Smooth muscle cell (in vitro differentiated cells): ENCODE measurements at regions not wholly inside any gene's neighbourhood (a gene's known extent, or its start where the extent isn't known, plus 50 kb on each side); places are given as distances from the start of the nearest gene placed in this dataset.

Experiments
- DNase-seq: peaks from one replicate; lab custom pipeline; 2025; ENCODE audit not compliant: unreplicated experiment; lab: John Stamatoyannopoulos, UW
- H2AFZ ChIP-seq: fragments of 200-600 bp; sonication (generic); 2 replicates; pipeline ENCODE4 v1.6.0; 2016; ENCODE audit warnings: antibody characterized with exemption, low read depth, mild to moderate bottlenecking
- H3F3A ChIP-seq: fragments of 200-600 bp; sonication (generic); 2 replicates; pipeline ENCODE4 v1.6.0; 2017; ENCODE audit warnings: antibody characterized with exemption, low read depth
- H3K27ac ChIP-seq: fragments of 200-600 bp; sonication (generic); 2 replicates; pipeline ENCODE4 v1.5.1; 2016; ENCODE audit warnings: low read depth, mild to moderate bottlenecking
- H3K27me3 ChIP-seq: fragments of 200-600 bp; sonication (generic); 2 replicates; pipeline ENCODE4 v1.6.1; 2016; ENCODE audit warnings: low read depth, mild to moderate bottlenecking
- H3K36me3 ChIP-seq: fragments of 200-600 bp; sonication (generic); 2 replicates; pipeline ENCODE4 v1.5.1; 2016; ENCODE audit warnings: low read depth
- H3K4me1 ChIP-seq: fragments of 200-600 bp; sonication (generic); 2 replicates; pipeline ENCODE4 v1.5.1; 2016; ENCODE audit warnings: low read depth
- H3K4me2 ChIP-seq: fragments of 200-600 bp; sonication (generic); 2 replicates; pipeline ENCODE4 v1.6.0; 2016; ENCODE audit warnings: mild to moderate bottlenecking
- H3K4me3 ChIP-seq: fragments of 200-600 bp; sonication (generic); 2 replicates; pipeline ENCODE4 v1.5.1; 2016; ENCODE audit warnings: mild to moderate bottlenecking
- H3K79me2 ChIP-seq: fragments of 200-600 bp; sonication (generic); 2 replicates; pipeline ENCODE4 v1.6.0; 2016; ENCODE audit warnings: low read depth, mild to moderate bottlenecking
- H3K9ac ChIP-seq: fragments of 200-600 bp; sonication (generic); 2 replicates; pipeline ENCODE4 v1.6.0; 2016; ENCODE audit warnings: low read depth
- H3K9me3 ChIP-seq: fragments of 200-600 bp; sonication (generic); replicated peaks from 2 replicates; pipeline ENCODE4 v1.5.1; 2016; ENCODE audit warnings: low read depth
- H4K20me1 ChIP-seq: fragments of 200-600 bp; sonication (generic); 2 replicates; pipeline ENCODE4 v1.6.0; 2016; ENCODE audit warnings: low read depth
- WGBS: methylation state at CpG from one replicate; pipeline ENCODE4 v1.1.7; 2016; ENCODE audit warnings: low lambda C conversion rate; 5-methylcytosine and 5-hydroxymethylcytosine counted together
- TF ChIP-seq, protein P1 (sequence below): fragments of 200-600 bp; sonication (generic); IDR thresholded peaks from 2 replicates; pipeline ENCODE4 v1.5.1; 2017; ENCODE audit warnings: borderline replicate concordance, mild to moderate bottlenecking, antibody characterized with exemption; ENCODE audit not compliant: insufficient read depth, poor library complexity, severe bottlenecking

DNA sequence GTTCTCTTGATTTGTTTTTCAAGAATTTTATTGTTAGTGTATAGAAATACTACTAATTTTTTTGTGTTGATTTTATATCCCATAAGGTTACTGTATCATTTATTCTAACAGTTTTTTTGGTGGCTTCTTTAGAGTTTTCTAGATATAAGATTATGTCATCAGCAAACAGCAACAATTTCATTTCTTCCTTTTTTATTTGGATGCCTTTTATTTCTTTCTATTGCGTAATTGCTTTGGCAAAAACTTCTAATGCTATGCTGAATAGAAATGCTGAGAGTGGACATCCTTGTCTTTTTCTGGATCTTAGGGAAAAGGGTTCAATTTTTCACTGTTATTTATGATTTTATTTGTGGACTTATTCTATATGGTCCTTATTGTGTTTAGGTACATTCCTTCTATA lies 298.8 kb downstream of the RPRM start:
- no peaks in the 10 kb centered on the region for H3K4me1 ChIP-seq
- H3K4me2 ChIP-seq: no peak overlapping the region
- DNase-seq: no peak
- no peaks in the 10 kb centered on the region for H3K9me3 ChIP-seq
- no peak overlapping the region for H2AFZ ChIP-seq
- no peak overlapping the region for H3K27ac ChIP-seq
- no peaks in the 10 kb centered on the region for H4K20me1 ChIP-seq
- no peaks in the 10 kb centered on the region for H3F3A ChIP-seq
- no peaks in the 10 kb centered on the region for H3K79me2 ChIP-seq
- WGBS: 98% methylated on average over 1 of the region's 1 CpG
- H3K36me3 ChIP-seq: no peaks in the 10 kb centered on the region
- TF ChIP-seq, protein P1, sequence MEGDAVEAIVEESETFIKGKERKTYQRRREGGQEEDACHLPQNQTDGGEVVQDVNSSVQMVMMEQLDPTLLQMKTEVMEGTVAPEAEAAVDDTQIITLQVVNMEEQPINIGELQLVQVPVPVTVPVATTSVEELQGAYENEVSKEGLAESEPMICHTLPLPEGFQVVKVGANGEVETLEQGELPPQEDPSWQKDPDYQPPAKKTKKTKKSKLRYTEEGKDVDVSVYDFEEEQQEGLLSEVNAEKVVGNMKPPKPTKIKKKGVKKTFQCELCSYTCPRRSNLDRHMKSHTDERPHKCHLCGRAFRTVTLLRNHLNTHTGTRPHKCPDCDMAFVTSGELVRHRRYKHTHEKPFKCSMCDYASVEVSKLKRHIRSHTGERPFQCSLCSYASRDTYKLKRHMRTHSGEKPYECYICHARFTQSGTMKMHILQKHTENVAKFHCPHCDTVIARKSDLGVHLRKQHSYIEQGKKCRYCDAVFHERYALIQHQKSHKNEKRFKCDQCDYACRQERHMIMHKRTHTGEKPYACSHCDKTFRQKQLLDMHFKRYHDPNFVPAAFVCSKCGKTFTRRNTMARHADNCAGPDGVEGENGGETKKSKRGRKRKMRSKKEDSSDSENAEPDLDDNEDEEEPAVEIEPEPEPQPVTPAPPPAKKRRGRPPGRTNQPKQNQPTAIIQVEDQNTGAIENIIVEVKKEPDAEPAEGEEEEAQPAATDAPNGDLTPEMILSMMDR: no peak
- no peak overlapping the region for H3K9ac ChIP-seq
- no peak overlapping the region for H3K4me3 ChIP-seq
- no peaks in the 10 kb centered on the region for H3K27me3 ChIP-seq

- Histone ChIP-seq H3K4me3 (no peak overlapping the region), H3K27ac (no peak overlapping the region), H3K4me2 (no peak overlapping the region), H3K9me3 (no peaks in the 10 kb centered on the region), H2AFZ (no peak overlapping the region), H3K4me1 (no peaks in the 10 kb centered on the region), H3K79me2 (no peaks in the 10 kb centered on the region), H4K20me1 (no peaks in the 10 kb centered on the region), H3K9ac (no peak overlapping the region), H3K27me3 (no peaks in the 10 kb centered on the region), H3F3A (no peaks in the 10 kb centered on the region), H3K36me3 (no peaks in the 10 kb centered on the region)
- DNase-seq: no peak
- TF ChIP-seq, protein P1: no peak
Measured at GRCh38 chr2:153169609-153170008, 309.0 kb downstream of the RPRM start.

DNA sequence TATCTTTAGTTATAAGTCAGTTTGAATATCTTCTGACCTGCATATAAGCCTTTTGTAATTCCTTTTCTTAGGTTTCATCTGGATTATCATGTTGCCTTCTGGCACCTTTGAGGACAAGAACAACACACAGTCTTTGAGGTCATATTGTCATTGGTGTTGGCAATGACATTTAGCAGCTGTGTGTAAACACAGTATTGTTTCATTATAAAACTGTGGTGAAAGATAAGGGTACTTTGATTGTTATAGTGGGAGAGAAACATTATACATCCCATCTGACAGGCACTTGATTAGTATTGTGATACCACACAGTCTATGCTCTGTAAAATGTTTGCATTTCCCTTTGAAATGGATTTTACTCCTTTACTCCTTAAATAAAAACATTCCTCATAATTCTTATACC lies 313.5 kb downstream of the RPRM start:
- DNase-seq: no peak
- H4K20me1 ChIP-seq: no peaks in the 10 kb centered on the region
- no peaks in the 10 kb centered on the region for H3F3A ChIP-seq
- H3K36me3 ChIP-seq: no peaks in the 10 kb centered on the region
- no peaks in the 10 kb centered on the region for H3K4me1 ChIP-seq
- H3K79me2 ChIP-seq: no peaks in the 10 kb centered on the region
- H3K27ac ChIP-seq: no peak overlapping the region
- TF ChIP-seq, protein P1: no peak
- H2AFZ ChIP-seq: no peak overlapping the region
- H3K27me3 ChIP-seq: peaks cover 4% of the 10 kb centered on the region
- no peaks in the 10 kb centered on the region for H3K9me3 ChIP-seq
- no peak overlapping the region for H3K9ac ChIP-seq
- no peak overlapping the region for H3K4me2 ChIP-seq
- no peak overlapping the region for H3K4me3 ChIP-seq

- Histone ChIP-seq H3K4me1 (no peaks in the 10 kb centered on the region), H3K9me3 (no peaks in the 10 kb centered on the region), H3K4me2 (no peak overlapping the region), H4K20me1 (no peaks in the 10 kb centered on the region), H2AFZ (no peak overlapping the region), H3K9ac (no peak overlapping the region), H3K36me3 (no peaks in the 10 kb centered on the region), H3K27ac (no peak overlapping the region), H3K79me2 (no peaks in the 10 kb centered on the region), H3K27me3 (peaks cover 4% of the 10 kb centered on the region), H3K4me3 (no peak overlapping the region), H3F3A (no peaks in the 10 kb centered on the region)
- DNase-seq: no peak
- TF ChIP-seq, protein P1: peak; percentile 76
- 59% methylated on average over 2 of the region's 2 CpGs for WGBS
Measured at GRCh38 chr2:153163055-153163454, 315.5 kb downstream of the RPRM start.
